GM18498 (cell line): ENCODE measurements at regions not wholly inside any gene's neighbourhood (a gene's known extent, or its start where the extent isn't known, plus 50 kb on each side); places are given as distances from the start of the nearest gene placed in this dataset.
"Not testable (repeated sequence)": the region's sequence is repeated elsewhere in the genome, so short reads cannot be mapped to it uniquely, and the experiment has no call there.

Experiments
- ATAC-seq: cut with Tn5 transposase; IDR thresholded peaks from one replicate; pipeline ENCODE4 v1.9.1; 2021; ENCODE audit warnings: mild to moderate bottlenecking, moderate library complexity; ENCODE audit not compliant: unreplicated experiment

- ATAC-seq, result no peak
Measured at GRCh38 chr7:12930534-12930933, 243.1 kb downstream of the ARL4A start.

GRCh38 chr7:12931465-12931864 is 244.0 kb downstream of the ARL4A start:
- not testable (repeated sequence) for ATAC-seq

- no peak for ATAC-seq
Measured at GRCh38 chr7:12939694-12940093, 252.3 kb downstream of the ARL4A start.

- ATAC-seq, result no peak
Measured at GRCh38 chr7:12941512-12941911, 254.1 kb downstream of the ARL4A start.

- no peak for ATAC-seq
Measured at GRCh38 chr7:12942609-12943008, 255.2 kb downstream of the ARL4A start.

- no peak for ATAC-seq
Measured at GRCh38 chr7:12943781-12944180, 256.3 kb downstream of the ARL4A start.

- ATAC-seq, result no peak
Measured at GRCh38 chr7:12945901-12946300, 258.5 kb downstream of the ARL4A start.

GRCh38 chr7:12947465-12947864 is 260.0 kb downstream of the ARL4A start:
- no peak for ATAC-seq

GRCh38 chr7:12949060-12949931 is 261.9 kb downstream of the ARL4A start:
- no peak for ATAC-seq

GRCh38 chr7:12951397-12951801 is 264.0 kb downstream of the ARL4A start:
- ATAC-seq, result no peak

- ATAC-seq, result no peak
Measured at GRCh38 chr7:12954380-12955033, 267.1 kb downstream of the ARL4A start.

GRCh38 chr7:12957487-12957886 is 270.1 kb downstream of the ARL4A start:
- no peak for ATAC-seq

GRCh38 chr7:12961910-12962480 is 274.6 kb downstream of the ARL4A start:
- no peak for ATAC-seq

- no peak for ATAC-seq
Measured at GRCh38 chr7:12963435-12963834, 276.0 kb downstream of the ARL4A start.

- no peak for ATAC-seq
Measured at GRCh38 chr7:12964836-12965235, 277.4 kb downstream of the ARL4A start.

GRCh38 chr7:12965767-12966166 is 278.3 kb downstream of the ARL4A start:
- no peak for ATAC-seq

- no peak for ATAC-seq
Measured at GRCh38 chr7:12967322-12967721, 279.9 kb downstream of the ARL4A start.

- ATAC-seq, result no peak
Measured at GRCh38 chr7:12968836-12969422, 281.5 kb downstream of the ARL4A start.

- no peak for ATAC-seq
Measured at GRCh38 chr7:12970626-12971025, 283.2 kb downstream of the ARL4A start.

GRCh38 chr7:12974451-12975166 is 287.2 kb downstream of the ARL4A start:
- no peak for ATAC-seq

GRCh38 chr7:12975412-12975811 is 288.0 kb downstream of the ARL4A start:
- no peak for ATAC-seq
